ENCODE measurements at regions not wholly inside any gene's neighbourhood (a gene's known extent, or its start where the extent isn't known, plus 50 kb on each side); places are given as distances from the start of the nearest gene placed in this dataset.
"Not testable (repeated sequence)": the region's sequence is repeated elsewhere in the genome, so short reads cannot be mapped to it uniquely, and the experiment has no call there.

DNA sequence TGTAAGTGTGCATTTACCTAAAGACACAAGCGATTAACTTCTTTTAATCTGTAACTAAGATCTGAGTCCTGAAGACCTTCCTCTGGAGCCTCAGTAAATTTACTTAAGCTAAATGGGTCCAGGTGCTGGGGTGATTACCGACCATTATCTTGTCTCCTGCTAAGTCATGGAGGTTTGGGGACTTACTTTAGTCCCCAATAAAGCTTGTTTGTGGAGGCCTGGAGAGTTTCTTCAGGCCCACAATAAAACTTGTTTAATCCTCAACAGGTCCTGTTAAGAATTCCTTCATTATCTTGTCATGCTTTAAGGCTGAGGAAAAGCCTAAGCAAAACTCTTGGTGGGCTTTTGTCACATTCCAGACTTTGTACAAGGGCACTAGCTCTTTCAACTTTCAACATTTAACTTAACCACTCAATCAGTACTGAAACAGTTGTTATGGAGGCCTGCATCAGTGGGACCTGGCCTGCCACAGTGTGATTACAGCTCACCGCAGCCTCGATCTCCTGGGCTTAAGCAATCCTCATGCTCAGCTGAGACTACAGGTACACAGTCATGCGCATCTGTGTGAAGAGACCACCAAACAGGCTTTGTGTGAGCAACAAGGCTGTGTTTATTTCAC is 84.0 kb downstream of the FMO4 start:
- ChIA-PET CTCF (interaction anchor here (1.0 kb wide), 2 partner anchors 17 to 23 kb away, joined by 3 to 4 read pairs; no protein-coding TSS in a partner anchor), POLR2A (no interaction called here)
- H3K9me3 ChIP-seq (ENCODE audit: control extremely low read depth in 1 of 5, control insufficient read depth in 4 of 5, insufficient read depth in 2 of 5, low read depth in 1 of 5, low read length in 4 of 5), result no peaks in the 10 kb centered on the region
- H3K4me1 ChIP-seq (ENCODE audit: control extremely low read depth in 1 of 4, control insufficient read depth in 4 of 4, insufficient read depth in 4 of 4, low read length in 3 of 4), result no peaks in the 10 kb centered on the region
- no peak for DNase-seq
- no peak overlapping the region for H3K27ac ChIP-seq (ENCODE audit: insufficient read depth in 1 of 2, low read depth in 1 of 2, low read length in 2 of 2, poor library complexity in 1 of 2, severe bottlenecking in 2 of 2)
- H3K36me3 ChIP-seq (ENCODE audit: control insufficient read depth in 4 of 4, insufficient read depth in 4 of 4, low read length in 3 of 4), result no peaks in the 10 kb centered on the region
- peaks cover 0 to 2% (median 0%) of the 10 kb centered on the region in 5 experiments for H3K27me3 ChIP-seq (replicated peaks in 2 of 5; ENCODE audit: control insufficient read depth in 4 of 5, insufficient read depth in 5 of 5, low read length in 4 of 5)
- no peak overlapping the region for H3K4me3 ChIP-seq (ENCODE audit: control insufficient read depth in 1 of 7, extremely low read depth in 1 of 7, insufficient read depth in 4 of 7, low read depth in 2 of 7, low read length in 6 of 7)
- 100% methylated on average over 5 of the region's 5 CpGs for WGBS (ENCODE audit: insufficient coverage)

DNA sequence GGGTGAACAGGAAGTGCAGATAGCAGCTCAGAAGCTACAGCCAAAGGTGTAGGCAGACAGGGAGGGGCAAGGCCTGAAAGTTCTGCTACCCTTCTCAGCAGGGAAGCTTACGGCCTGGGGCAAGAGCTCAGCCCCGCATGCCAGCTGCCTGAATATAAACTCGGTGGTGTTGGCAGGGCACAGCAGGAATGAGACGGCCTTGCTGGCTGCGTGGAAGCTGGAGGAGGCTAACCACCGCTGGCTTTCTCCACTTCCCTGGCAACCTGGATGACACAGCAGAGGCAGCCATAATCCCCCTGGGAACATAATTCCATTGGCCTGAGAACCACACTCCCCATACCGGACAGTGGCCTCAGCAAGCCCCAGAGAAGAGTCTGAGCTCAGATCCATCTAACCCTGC is 81.9 kb upstream of the PRRC2C start:
- no peak for DNase-seq
- peaks cover 0 to 5% (median 0%) of the 10 kb centered on the region in 5 experiments for H3K9me3 ChIP-seq (ENCODE audit: control extremely low read depth in 1 of 5, control insufficient read depth in 4 of 5, insufficient read depth in 2 of 5, low read depth in 1 of 5, low read length in 4 of 5)
- no peaks in the 10 kb centered on the region for H3K36me3 ChIP-seq (ENCODE audit: control insufficient read depth in 4 of 4, insufficient read depth in 4 of 4, low read length in 3 of 4)
- no peaks in the 10 kb centered on the region for H3K4me1 ChIP-seq (ENCODE audit: control extremely low read depth in 1 of 4, control insufficient read depth in 4 of 4, insufficient read depth in 4 of 4, low read length in 3 of 4)
- 70% methylated on average over 5 of the region's 7 CpGs for WGBS (ENCODE audit: insufficient coverage)
- ChIA-PET CTCF (interaction anchor here (1.0 kb wide), 1 partner anchor 131 kb away, joined by 3 read pairs; no protein-coding TSS in a partner anchor), POLR2A (no interaction called here)
- no peak overlapping the region for H3K27ac ChIP-seq (ENCODE audit: insufficient read depth in 1 of 2, low read depth in 1 of 2, low read length in 2 of 2, poor library complexity in 1 of 2, severe bottlenecking in 2 of 2)
- H3K27me3 ChIP-seq (replicated peaks in 2 of 5; ENCODE audit: control insufficient read depth in 4 of 5, insufficient read depth in 5 of 5, low read length in 4 of 5), result peaks cover 0 to 2% (median 0%) of the 10 kb centered on the region in 5 experiments
- H3K4me3 ChIP-seq (ENCODE audit: control insufficient read depth in 1 of 7, extremely low read depth in 1 of 7, insufficient read depth in 4 of 7, low read depth in 2 of 7, low read length in 6 of 7), result no peak overlapping the region

- H3K4me3 ChIP-seq (ENCODE audit: control insufficient read depth in 1 of 7, extremely low read depth in 1 of 7, insufficient read depth in 4 of 7, low read depth in 2 of 7, low read length in 6 of 7), result no peak overlapping the region
- DNase-seq, result no peak
- ChIA-PET POLR2A (no interaction called here), CTCF (no interaction called here)
- no peaks in the 10 kb centered on the region for H3K36me3 ChIP-seq (ENCODE audit: control insufficient read depth in 4 of 4, insufficient read depth in 4 of 4, low read length in 3 of 4)
- no CpG with 5 or more reads among the region's 1 CpG for WGBS (ENCODE audit: insufficient coverage)
- no peaks in the 10 kb centered on the region for H3K4me1 ChIP-seq (ENCODE audit: control extremely low read depth in 1 of 4, control insufficient read depth in 4 of 4, insufficient read depth in 4 of 4, low read length in 3 of 4)
- no peak overlapping the region for H3K27ac ChIP-seq (ENCODE audit: insufficient read depth in 1 of 2, low read depth in 1 of 2, low read length in 2 of 2, poor library complexity in 1 of 2, severe bottlenecking in 2 of 2)
- peaks cover 0 to 5% (median 0%) of the 10 kb centered on the region in 5 experiments for H3K9me3 ChIP-seq (ENCODE audit: control extremely low read depth in 1 of 5, control insufficient read depth in 4 of 5, insufficient read depth in 2 of 5, low read depth in 1 of 5, low read length in 4 of 5)
- H3K27me3 ChIP-seq (replicated peaks in 2 of 5; ENCODE audit: control insufficient read depth in 4 of 5, insufficient read depth in 5 of 5, low read length in 4 of 5), result no peaks in the 10 kb centered on the region
These were observed 80.0 kb upstream of the PRRC2C start for GRCh38 chr1:171405391-171405714.

DNA sequence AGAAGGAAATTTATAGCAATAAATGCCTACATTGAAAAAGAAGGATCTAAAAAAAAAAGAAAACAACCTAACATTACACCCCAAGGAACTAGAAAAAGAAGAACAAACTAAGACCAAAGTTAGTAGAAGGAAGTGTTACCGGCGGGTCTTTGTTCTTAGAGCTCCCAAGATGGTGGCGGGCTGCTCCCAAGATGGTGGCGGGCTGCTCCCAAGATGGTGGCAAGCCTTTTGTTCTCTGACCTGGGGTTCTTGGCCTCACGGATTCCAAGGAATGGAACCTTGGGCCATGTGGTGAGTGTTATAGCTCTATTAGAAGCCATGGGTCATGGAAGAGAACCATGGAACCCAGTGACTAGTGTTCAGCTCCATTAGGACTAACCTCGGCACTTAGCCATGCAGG is 71.8 kb upstream of the PRRC2C start:
- POLR2A ChIA-PET; H3K9me3 ChIP-seq (ENCODE audit: control extremely low read depth in 1 of 5, control insufficient read depth in 4 of 5, insufficient read depth in 2 of 5, low read depth in 1 of 5, low read length in 4 of 5); H3K27ac ChIP-seq (ENCODE audit: insufficient read depth in 1 of 2, low read depth in 1 of 2, low read length in 2 of 2, poor library complexity in 1 of 2, severe bottlenecking in 2 of 2); H3K27me3 ChIP-seq (replicated peaks in 2 of 5; ENCODE audit: control insufficient read depth in 4 of 5, insufficient read depth in 5 of 5, low read length in 4 of 5); H3K36me3 ChIP-seq (ENCODE audit: control insufficient read depth in 4 of 4, insufficient read depth in 4 of 4, low read length in 3 of 4); H3K4me1 ChIP-seq (ENCODE audit: control extremely low read depth in 1 of 4, control insufficient read depth in 4 of 4, insufficient read depth in 4 of 4, low read length in 3 of 4); CTCF ChIA-PET; DNase-seq; H3K4me3 ChIP-seq (ENCODE audit: control insufficient read depth in 1 of 7, extremely low read depth in 1 of 7, insufficient read depth in 4 of 7, low read depth in 2 of 7, low read length in 6 of 7): not testable (repeated sequence)
- WGBS (ENCODE audit: insufficient coverage), result 91% methylated on average over 1 of the region's 6 CpGs

- POLR2A ChIA-PET, result no interaction called here
- no peaks in the 10 kb centered on the region for H3K4me1 ChIP-seq (ENCODE audit: control extremely low read depth in 1 of 4, control insufficient read depth in 4 of 4, insufficient read depth in 4 of 4, low read length in 3 of 4)
- no peak overlapping the region for H3K4me3 ChIP-seq (ENCODE audit: control insufficient read depth in 1 of 7, extremely low read depth in 1 of 7, insufficient read depth in 4 of 7, low read depth in 2 of 7, low read length in 6 of 7)
- H3K27me3 ChIP-seq (replicated peaks in 2 of 5; ENCODE audit: control insufficient read depth in 4 of 5, insufficient read depth in 5 of 5, low read length in 4 of 5), result no peaks in the 10 kb centered on the region
- 100% methylated on average over 1 of the region's 3 CpGs for WGBS (ENCODE audit: insufficient coverage)
- no peaks in the 10 kb centered on the region for H3K36me3 ChIP-seq (ENCODE audit: control insufficient read depth in 4 of 4, insufficient read depth in 4 of 4, low read length in 3 of 4)
- no peaks in the 10 kb centered on the region for H3K9me3 ChIP-seq (ENCODE audit: control extremely low read depth in 1 of 5, control insufficient read depth in 4 of 5, insufficient read depth in 2 of 5, low read depth in 1 of 5, low read length in 4 of 5)
- CTCF ChIA-PET, result no interaction called here
- no peak for DNase-seq
- no peak overlapping the region for H3K27ac ChIP-seq (ENCODE audit: insufficient read depth in 1 of 2, low read depth in 1 of 2, low read length in 2 of 2, poor library complexity in 1 of 2, severe bottlenecking in 2 of 2)
These were observed 66.8 kb upstream of the PRRC2C start for GRCh38 chr1:171418546-171418945.

DNA sequence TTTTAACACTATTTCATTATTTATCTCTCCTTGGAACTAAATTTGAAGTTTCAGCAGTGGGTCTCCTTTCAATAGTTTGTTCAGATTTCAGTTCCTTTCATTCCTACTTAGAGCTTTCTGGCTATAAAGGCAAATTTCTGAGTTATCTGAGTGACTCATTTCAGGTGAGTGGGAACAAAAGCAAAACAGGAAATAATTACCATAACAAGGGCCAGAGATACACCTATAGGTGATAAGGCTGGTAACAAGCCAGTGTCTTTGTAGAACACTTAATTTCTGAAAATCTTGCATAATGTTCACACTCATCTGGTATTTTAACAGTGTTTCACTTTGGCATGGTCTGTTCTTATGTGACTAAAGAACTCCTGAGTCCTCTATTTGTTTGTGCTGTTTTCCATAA is 64.5 kb upstream of the PRRC2C start:
- Histone ChIP-seq H3K4me3 (ENCODE audit: control insufficient read depth in 1 of 7, extremely low read depth in 1 of 7, insufficient read depth in 4 of 7, low read depth in 2 of 7, low read length in 6 of 7) (no peak overlapping the region), H3K4me1 (ENCODE audit: control extremely low read depth in 1 of 4, control insufficient read depth in 4 of 4, insufficient read depth in 4 of 4, low read length in 3 of 4) (no peaks in the 10 kb centered on the region), H3K9me3 (ENCODE audit: control extremely low read depth in 1 of 5, control insufficient read depth in 4 of 5, insufficient read depth in 2 of 5, low read depth in 1 of 5, low read length in 4 of 5) (no peaks in the 10 kb centered on the region), H3K27ac (ENCODE audit: insufficient read depth in 1 of 2, low read depth in 1 of 2, low read length in 2 of 2, poor library complexity in 1 of 2, severe bottlenecking in 2 of 2) (no peak overlapping the region), H3K36me3 (ENCODE audit: control insufficient read depth in 4 of 4, insufficient read depth in 4 of 4, low read length in 3 of 4) (no peaks in the 10 kb centered on the region), H3K27me3 (replicated peaks in 2 of 5; ENCODE audit: control insufficient read depth in 4 of 5, insufficient read depth in 5 of 5, low read length in 4 of 5) (no peaks in the 10 kb centered on the region)
- ChIA-PET POLR2A (no interaction called here), CTCF (interaction anchor here (1.1 to 1.6 kb wide), 2 partner anchors 12 to 24 kb away, joined by 3 to 4 read pairs; no protein-coding TSS in a partner anchor)
- no peak for DNase-seq

DNA sequence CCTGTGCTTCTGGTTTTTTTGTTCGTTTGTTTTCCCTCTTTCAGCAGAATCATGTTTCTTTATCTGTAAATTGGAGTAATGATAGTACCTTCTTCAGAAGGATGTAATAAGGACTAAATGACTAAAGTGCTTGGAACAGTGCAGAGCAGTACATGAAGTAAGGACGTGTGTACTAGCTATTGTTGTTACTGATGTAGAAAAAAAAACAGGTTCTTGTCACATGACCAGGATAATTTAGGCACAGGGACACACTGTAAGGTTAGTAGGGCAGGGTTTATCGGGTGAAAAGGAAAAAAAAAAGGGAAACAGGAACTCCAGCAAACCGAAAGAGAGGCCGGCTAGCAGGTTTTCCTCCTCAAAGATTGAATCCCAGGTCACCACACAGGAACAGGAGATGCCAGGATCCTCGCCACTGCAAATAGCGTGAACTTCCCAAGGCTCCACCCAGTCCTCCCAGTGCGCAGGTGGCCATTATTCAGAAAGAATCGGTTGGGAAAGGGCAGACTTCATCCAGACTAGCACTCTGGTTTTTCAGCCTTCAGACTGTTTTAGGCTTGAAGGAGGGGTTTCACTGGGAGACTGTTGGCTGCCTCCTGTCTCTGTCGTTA is 63.8 kb upstream of the PRRC2C start:
- H3K36me3 ChIP-seq (ENCODE audit: control insufficient read depth in 4 of 4, insufficient read depth in 4 of 4, low read length in 3 of 4), result no peaks in the 10 kb centered on the region
- H3K9me3 ChIP-seq (ENCODE audit: control extremely low read depth in 1 of 5, control insufficient read depth in 4 of 5, insufficient read depth in 2 of 5, low read depth in 1 of 5, low read length in 4 of 5), result no peaks in the 10 kb centered on the region
- WGBS (ENCODE audit: insufficient coverage), result 82% methylated on average over 7 of the region's 10 CpGs
- ChIA-PET CTCF (interaction anchor here (1.1 to 1.6 kb wide), 2 partner anchors 11 to 24 kb away, joined by 3 to 4 read pairs; no protein-coding TSS in a partner anchor), POLR2A (no interaction called here)
- DNase-seq, result no peak
- H3K27ac ChIP-seq (ENCODE audit: insufficient read depth in 1 of 2, low read depth in 1 of 2, low read length in 2 of 2, poor library complexity in 1 of 2, severe bottlenecking in 2 of 2), result no peak overlapping the region
- no peak overlapping the region for H3K4me3 ChIP-seq (ENCODE audit: control insufficient read depth in 1 of 7, extremely low read depth in 1 of 7, insufficient read depth in 4 of 7, low read depth in 2 of 7, low read length in 6 of 7)
- H3K27me3 ChIP-seq (replicated peaks in 2 of 5; ENCODE audit: control insufficient read depth in 4 of 5, insufficient read depth in 5 of 5, low read length in 4 of 5), result no peaks in the 10 kb centered on the region
- H3K4me1 ChIP-seq (ENCODE audit: control extremely low read depth in 1 of 4, control insufficient read depth in 4 of 4, insufficient read depth in 4 of 4, low read length in 3 of 4), result no peaks in the 10 kb centered on the region

All from common myeloid progenitor, CD34-positive (primary cell).